HL-60 (cell line): ENCODE measurements at regions not wholly inside any gene's neighbourhood (a gene's known extent, or its start where the extent isn't known, plus 50 kb on each side); places are given as distances from the start of the nearest gene placed in this dataset.

Source experiments
- DNase-seq, 2 experiments: peaks; one replicate each; pipeline ENCODE4 v3.0.0-alpha.2; 2010 to 2020; ENCODE audit warnings: low read depth in 1 of 2, low spot score in 1 of 2
- H3K27ac ChIP-seq: fragments of 250-450 bp; sonication (Bioruptor Pico); replicated peaks from 2 replicates; pipeline ENCODE4 v1.5.1; 2020; ENCODE audit warnings: mild to moderate bottlenecking, moderate library complexity
- H3K27me3 ChIP-seq: fragments of 250-450 bp; sonication (Bioruptor Pico); 2 replicates; pipeline ENCODE4 v1.5.1; 2021; ENCODE audit warnings: mild to moderate bottlenecking, moderate library complexity; ENCODE audit not compliant: insufficient read depth, poor library complexity, severe bottlenecking
- H3K4me3 ChIP-seq: replicated peaks from 2 replicates; pipeline ENCODE4 v1.5.1; 2011; ENCODE audit warnings: mild to moderate bottlenecking, control low read depth, low read length; ENCODE audit not compliant: insufficient read depth
- CTCF ChIP-seq: IDR thresholded peaks from one replicate; pipeline ENCODE4 v1.5.1; 2011; ENCODE audit warnings: low read length, control low read depth, inconsistent platforms; ENCODE audit not compliant: insufficient read depth
- GABPA ChIP-seq: IDR thresholded peaks from 2 replicates; pipeline ENCODE4 v1.6.1; 2012; ENCODE audit warnings: low read depth
- POLR2AphosphoS5 ChIP-seq: IDR thresholded peaks from 2 replicates; pipeline ENCODE4 v1.6.1; 2012; ENCODE audit warnings: low read depth
- REST ChIP-seq: IDR thresholded peaks from 2 replicates; pipeline ENCODE4 v1.6.1; 2012; ENCODE audit warnings: low read depth; ENCODE audit not compliant: insufficient replicate concordance
- SPI1 ChIP-seq: IDR thresholded peaks from 2 replicates; pipeline ENCODE4 v1.6.1; 2012; ENCODE audit warnings: low read depth, mild to moderate bottlenecking, borderline replicate concordance

GRCh38 chr2:51960841-51961335, 929.0 kb upstream of the NRXN1 start:
- Histone ChIP-seq H3K4me3 (no peak overlapping the region), H3K27me3 (no peaks in the 10 kb centered on the region), H3K27ac (no peak overlapping the region)
- DNase-seq, result no peak
- TF ChIP-seq POLR2AphosphoS5, result no peak
- no peak for TF ChIP-seq GABPA
- no peak for TF ChIP-seq REST
- TF ChIP-seq CTCF, result no peak
- no peak for TF ChIP-seq SPI1

GRCh38 chr2:51960281-51960680, 928.3 kb upstream of the NRXN1 start:
- Histone ChIP-seq H3K27me3 (no peaks in the 10 kb centered on the region), H3K27ac (no peak overlapping the region), H3K4me3 (no peak overlapping the region)
- no peak for TF ChIP-seq REST
- TF ChIP-seq POLR2AphosphoS5, result no peak
- TF ChIP-seq SPI1, result no peak
- TF ChIP-seq CTCF, result no peak
- no peak for TF ChIP-seq GABPA
- DNase-seq, result no peak

- TF ChIP-seq POLR2AphosphoS5 (no peak), GABPA (no peak), REST (no peak), SPI1 (no peak), CTCF (no peak)
- Histone ChIP-seq H3K4me3 (no peak overlapping the region), H3K27ac (no peak overlapping the region), H3K27me3 (no peaks in the 10 kb centered on the region)
- no peak for DNase-seq
These were observed 927.8 kb upstream of the NRXN1 start for GRCh38 chr2:51959696-51960095.
